ENCODE measurements at regions not wholly inside any gene's neighbourhood (a gene's known extent, or its start where the extent isn't known, plus 50 kb on each side); places are given as distances from the start of the nearest gene placed in this dataset.
"Not testable (repeated sequence)": the region's sequence is repeated elsewhere in the genome, so short reads cannot be mapped to it uniquely, and the experiment has no call there.

DNA sequence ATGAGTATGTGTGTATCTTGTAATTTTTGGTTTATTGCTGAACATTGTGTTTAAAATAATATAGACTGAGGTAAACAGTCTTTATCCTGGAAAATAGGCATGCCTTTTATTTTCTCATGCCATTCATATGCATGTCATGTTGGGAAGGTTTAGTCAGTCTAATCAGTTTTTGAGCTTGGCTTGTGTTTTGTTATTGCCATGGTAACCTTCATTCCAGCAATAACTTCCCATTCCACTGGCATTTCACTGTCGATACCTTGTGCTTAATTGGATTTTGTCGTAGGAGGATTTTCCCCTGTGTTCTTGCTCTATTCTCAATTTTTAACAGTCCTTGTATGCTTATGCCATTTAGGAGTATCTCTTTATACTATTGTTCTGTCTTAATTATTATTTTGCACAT, 563.6 kb downstream of the TTLL7 start:
- not testable (repeated sequence) for TF ChIP-seq POLR2AphosphoS5 (IDR thresholded peaks at IDR 0.05; ENCODE audit: low read depth, low read length); TAF1 (IDR thresholded peaks at IDR 0.05; ENCODE audit: borderline replicate concordance, low read depth, low read length)
